Mucosa of rectum (tissue), 2 donors: ENCODE measurements at regions not wholly inside any gene's neighbourhood (a gene's known extent, or its start where the extent isn't known, plus 50 kb on each side); places are given as distances from the start of the nearest gene placed in this dataset.
"Not testable (repeated sequence)": the region's sequence is repeated elsewhere in the genome, so short reads cannot be mapped to it uniquely, and the experiment has no call there.

Experiments
- H3K27ac ChIP-seq, 2 donors: one replicate each; pipeline ENCODE4 v1.7.0; 2013; ENCODE audit warnings: inconsistent platforms in 2 of 2, low read depth in 2 of 2, low read length in 2 of 2
- H3K27me3 ChIP-seq, 2 donors: one replicate each; pipeline ENCODE4 v1.7.0; 2013; ENCODE audit warnings: low read length in 2 of 2; ENCODE audit not compliant: control insufficient read depth in 2 of 2, insufficient read depth in 2 of 2
- H3K36me3 ChIP-seq, 2 donors: one replicate each; pipeline ENCODE4 v1.7.0; 2013; ENCODE audit warnings: low read length in 2 of 2; ENCODE audit not compliant: control insufficient read depth in 2 of 2, insufficient read depth in 2 of 2
- H3K4me1 ChIP-seq, 2 donors: one replicate each; pipeline ENCODE4 v1.7.0; 2013; ENCODE audit warnings: low read length in 2 of 2, mild to moderate bottlenecking in 1 of 2; ENCODE audit not compliant: control insufficient read depth in 2 of 2, insufficient read depth in 2 of 2
- H3K4me3 ChIP-seq, 2 donors: one replicate each; pipeline ENCODE4 v1.7.0; 2013; ENCODE audit warnings: low read length in 2 of 2
- H3K9ac ChIP-seq, 2 donors: one replicate each; pipeline ENCODE4 v1.7.0; 2013; ENCODE audit warnings: low read length in 2 of 2, low read depth in 1 of 2, mild to moderate bottlenecking in 1 of 2
- H3K9me3 ChIP-seq, 2 donors: one replicate each; pipeline ENCODE4 v1.7.0; 2013; ENCODE audit warnings: low read length in 2 of 2; ENCODE audit not compliant: control insufficient read depth in 2 of 2
- donor health status: healthy.
- donor health status: Normal muscosa, but diverticular disease.

GRCh38 chr6:102722086-102722485 lies 1328.6 kb downstream of the GRIK2 start:
- not testable (repeated sequence) for H3K9ac ChIP-seq, H3K27ac ChIP-seq, H3K9me3 ChIP-seq, H3K4me1 ChIP-seq, H3K4me3 ChIP-seq, H3K27me3 ChIP-seq, H3K36me3 ChIP-seq

- H3K36me3 ChIP-seq, result no peaks in the 10 kb centered on the region
- H3K4me1 ChIP-seq, result no peaks in the 10 kb centered on the region
- H3K9me3 ChIP-seq, result no peaks in the 10 kb centered on the region
- no peak overlapping the region for H3K4me3 ChIP-seq
- no peaks in the 10 kb centered on the region for H3K27me3 ChIP-seq
- H3K9ac ChIP-seq, result no peak overlapping the region
- H3K27ac ChIP-seq, result no peak overlapping the region
Observed at GRCh38 chr6:102717737-102718456, 1324.4 kb downstream of the GRIK2 start.

- Histone ChIP-seq H3K4me1 (no peaks in the 10 kb centered on the region), H3K27ac (no peak overlapping the region), H3K9me3 (no peaks in the 10 kb centered on the region), H3K4me3 (no peak overlapping the region), H3K36me3 (no peaks in the 10 kb centered on the region), H3K9ac (no peak overlapping the region), H3K27me3 (no peaks in the 10 kb centered on the region)
Observed at GRCh38 chr6:102717252-102717651, 1323.7 kb downstream of the GRIK2 start.

- Histone ChIP-seq H3K9ac (no peak overlapping the region), H3K4me1 (no peaks in the 10 kb centered on the region), H3K36me3 (no peaks in the 10 kb centered on the region), H3K27me3 (no peaks in the 10 kb centered on the region), H3K9me3 (no peaks in the 10 kb centered on the region), H3K4me3 (no peak overlapping the region), H3K27ac (no peak overlapping the region)
Observed at GRCh38 chr6:102701019-102701418, 1307.5 kb downstream of the GRIK2 start.

- Histone ChIP-seq H3K27me3 (no peaks in the 10 kb centered on the region), H3K9me3 (no peaks in the 10 kb centered on the region), H3K4me3 (no peak overlapping the region), H3K9ac (no peak overlapping the region), H3K36me3 (no peaks in the 10 kb centered on the region), H3K4me1 (no peaks in the 10 kb centered on the region), H3K27ac (no peak overlapping the region)
Observed at GRCh38 chr6:102686461-102686860, 1293.0 kb downstream of the GRIK2 start.

GRCh38 chr6:102680413-102680812 lies 1286.9 kb downstream of the GRIK2 start:
- H3K4me3 ChIP-seq, result no peak overlapping the region
- no peaks in the 10 kb centered on the region for H3K9me3 ChIP-seq
- no peaks in the 10 kb centered on the region for H3K27me3 ChIP-seq

GRCh38 chr6:102679865-102680264 lies 1286.4 kb downstream of the GRIK2 start:
- no peaks in the 10 kb centered on the region for H3K27me3 ChIP-seq
- H3K9ac ChIP-seq, result no peak overlapping the region
- no peaks in the 10 kb centered on the region for H3K36me3 ChIP-seq
- no peak overlapping the region for H3K4me3 ChIP-seq
- H3K27ac ChIP-seq, result no peak overlapping the region
- H3K9me3 ChIP-seq, result no peaks in the 10 kb centered on the region
- no peaks in the 10 kb centered on the region for H3K4me1 ChIP-seq

More at GRCh38 chr6:102680413-102680812, 1286.9 kb downstream of the GRIK2 start:
- Histone ChIP-seq H3K27ac (no peak overlapping the region), H3K4me1 (no peaks in the 10 kb centered on the region), H3K36me3 (no peaks in the 10 kb centered on the region), H3K9ac (no peak overlapping the region)

- no peaks in the 10 kb centered on the region for H3K36me3 ChIP-seq
- H3K27me3 ChIP-seq, result no peaks in the 10 kb centered on the region
- H3K9ac ChIP-seq, result no peak overlapping the region
- no peaks in the 10 kb centered on the region for H3K4me1 ChIP-seq
- H3K4me3 ChIP-seq, result no peak overlapping the region
- H3K27ac ChIP-seq, result no peak overlapping the region
- H3K9me3 ChIP-seq, result no peaks in the 10 kb centered on the region
Observed at GRCh38 chr6:102677225-102677624, 1283.7 kb downstream of the GRIK2 start.

GRCh38 chr6:102670735-102671134 lies 1277.2 kb downstream of the GRIK2 start:
- no peak overlapping the region for H3K9ac ChIP-seq
- H3K4me3 ChIP-seq, result no peak overlapping the region
- no peaks in the 10 kb centered on the region for H3K36me3 ChIP-seq
- H3K4me1 ChIP-seq, result no peaks in the 10 kb centered on the region
- H3K27ac ChIP-seq, result no peak overlapping the region
- no peaks in the 10 kb centered on the region for H3K27me3 ChIP-seq
- no peaks in the 10 kb centered on the region for H3K9me3 ChIP-seq

- H3K27me3 ChIP-seq, result no peaks in the 10 kb centered on the region
- no peak overlapping the region for H3K4me3 ChIP-seq
- H3K36me3 ChIP-seq, result no peaks in the 10 kb centered on the region
- H3K9me3 ChIP-seq, result no peaks in the 10 kb centered on the region
- H3K9ac ChIP-seq, result no peak overlapping the region
- no peak overlapping the region for H3K27ac ChIP-seq
- no peaks in the 10 kb centered on the region for H3K4me1 ChIP-seq
Observed at GRCh38 chr6:102662851-102663250, 1269.3 kb downstream of the GRIK2 start.
